Forelimb muscle (tissue), 1 donor: ENCODE measurements at regions not wholly inside any gene's neighbourhood (a gene's known extent, or its start where the extent isn't known, plus 50 kb on each side); places are given as distances from the start of the nearest gene placed in this dataset.

Source experiments
- DNase-seq: peaks from one replicate; pipeline ENCODE4 v3.0.0-alpha.2; 2013; ENCODE audit warnings: low read depth

DNA sequence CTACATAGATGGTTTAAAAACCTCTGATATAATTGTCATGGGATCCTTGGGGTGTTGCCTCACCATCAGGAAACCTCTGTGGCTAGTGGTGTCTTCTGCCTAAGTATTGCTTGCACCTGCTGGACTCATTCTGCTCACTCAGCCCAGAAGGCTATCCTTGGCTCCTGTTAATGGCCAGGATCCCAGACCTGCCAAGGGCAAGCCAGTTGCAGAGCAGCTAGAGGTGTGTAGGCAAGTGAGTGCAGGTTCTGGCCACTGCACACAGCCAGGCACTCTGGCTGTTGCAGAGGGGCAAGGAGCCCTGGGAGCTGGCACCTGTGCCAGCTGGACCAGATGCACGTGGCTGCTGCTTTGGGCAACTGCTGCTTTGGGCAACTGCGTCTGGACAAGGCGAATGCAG lies 1125.8 kb downstream of the SI start:
- no peak for DNase-seq

DNA sequence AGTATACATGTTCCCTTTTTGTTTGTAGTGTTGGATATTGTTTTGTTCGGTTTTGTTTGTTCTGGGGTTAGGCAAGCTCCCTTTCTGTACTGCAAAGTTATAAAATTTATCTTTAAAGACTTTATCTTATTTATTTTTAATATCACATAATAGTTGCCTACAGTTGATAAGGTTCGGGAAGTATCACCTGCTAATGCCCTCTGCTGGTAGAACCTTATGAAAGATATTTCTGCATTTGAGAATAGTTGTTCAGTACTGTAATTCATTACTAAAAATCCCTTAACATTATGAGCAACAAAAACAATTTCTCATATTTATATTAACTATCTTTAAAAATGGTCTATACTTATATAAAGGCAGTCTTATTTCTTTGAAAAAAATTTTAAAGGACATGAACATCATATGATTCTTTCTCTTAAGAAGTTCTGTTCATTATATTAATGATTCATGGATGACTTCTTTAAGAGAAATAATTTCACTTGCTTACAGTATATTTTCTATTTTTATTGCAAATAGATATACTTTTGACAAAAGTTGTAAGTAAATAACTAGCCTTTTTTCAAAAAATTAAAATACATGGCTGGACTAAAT lies 1126.8 kb downstream of the SI start:
- no peak for DNase-seq

DNA sequence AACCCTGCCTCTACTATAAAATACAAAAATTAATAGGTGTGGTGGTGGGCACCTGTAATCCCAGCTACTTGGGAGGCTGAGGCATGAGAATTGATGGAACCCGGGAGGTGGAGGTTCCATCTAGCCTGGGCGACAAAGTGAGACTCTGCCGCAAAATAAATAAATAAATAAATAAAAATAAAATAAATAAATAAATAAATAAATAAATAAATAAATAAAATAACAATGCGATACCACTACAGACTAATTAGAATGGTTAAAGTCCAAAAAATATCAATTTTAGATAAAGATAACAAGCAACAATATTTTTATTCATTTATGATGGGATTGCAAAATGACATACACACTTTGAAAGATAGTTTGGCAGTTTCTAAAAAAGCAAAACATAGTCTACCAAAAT lies 1131.5 kb downstream of the SI start:
- DNase-seq, result no peak

DNA sequence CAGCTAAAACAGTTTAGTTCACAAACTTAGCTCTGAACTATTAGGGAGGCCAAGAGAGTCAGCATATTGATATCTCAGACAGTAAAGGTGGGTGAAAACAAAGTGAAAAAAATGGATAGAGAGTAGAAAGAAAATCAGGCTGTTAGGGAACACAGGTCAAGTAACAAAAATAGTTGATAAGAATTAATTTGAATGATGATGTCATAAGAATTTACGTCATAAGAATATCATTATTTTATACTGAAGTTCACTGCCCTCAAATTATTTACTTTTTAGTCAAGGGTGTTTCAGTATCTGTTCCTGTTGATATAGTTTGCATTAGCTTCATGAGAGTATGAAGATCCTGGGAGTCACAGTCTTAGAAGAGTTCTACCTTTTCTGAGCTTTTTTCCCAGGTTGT lies 1134.6 kb downstream of the SI start:
- no peak for DNase-seq

DNA sequence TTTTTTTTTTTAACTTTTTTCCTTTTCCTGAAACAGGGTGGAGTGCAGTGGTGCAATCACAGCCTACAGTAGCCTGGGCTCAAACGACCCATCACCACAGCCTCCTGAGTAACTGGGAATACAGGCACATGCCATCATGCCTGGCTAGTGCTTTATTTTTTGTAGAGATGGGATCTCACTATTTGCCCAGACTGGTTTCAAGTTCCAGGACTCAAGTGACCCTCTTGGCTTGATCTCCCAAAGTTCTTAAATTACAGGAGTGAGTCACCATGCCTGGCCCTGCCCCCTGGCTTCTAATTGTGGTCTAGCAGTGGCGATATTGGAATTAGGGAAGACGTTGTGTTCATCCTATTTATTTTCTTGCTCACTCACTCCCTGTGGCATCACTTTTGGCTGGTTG lies 1138.4 kb downstream of the SI start:
- DNase-seq, result no peak

DNA sequence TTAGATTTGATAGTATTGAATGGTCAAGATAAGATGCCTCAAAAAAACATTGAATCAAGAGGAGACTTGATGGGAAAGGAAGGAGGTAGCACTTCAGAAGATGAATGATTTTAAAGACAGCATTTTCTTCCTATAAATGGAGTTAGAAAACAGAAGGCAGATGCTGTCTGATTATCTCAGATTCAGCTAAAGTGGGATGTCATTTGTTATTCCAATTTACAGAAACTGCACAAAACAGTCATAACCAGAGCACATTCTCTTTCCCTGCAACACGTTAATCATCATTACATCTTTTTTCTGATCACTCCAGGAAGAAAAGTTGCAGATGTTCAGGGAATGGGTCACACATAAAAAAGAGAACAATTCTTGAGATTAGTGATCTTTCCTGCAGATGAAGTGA lies 1141.8 kb downstream of the SI start:
- no peak for DNase-seq

DNA sequence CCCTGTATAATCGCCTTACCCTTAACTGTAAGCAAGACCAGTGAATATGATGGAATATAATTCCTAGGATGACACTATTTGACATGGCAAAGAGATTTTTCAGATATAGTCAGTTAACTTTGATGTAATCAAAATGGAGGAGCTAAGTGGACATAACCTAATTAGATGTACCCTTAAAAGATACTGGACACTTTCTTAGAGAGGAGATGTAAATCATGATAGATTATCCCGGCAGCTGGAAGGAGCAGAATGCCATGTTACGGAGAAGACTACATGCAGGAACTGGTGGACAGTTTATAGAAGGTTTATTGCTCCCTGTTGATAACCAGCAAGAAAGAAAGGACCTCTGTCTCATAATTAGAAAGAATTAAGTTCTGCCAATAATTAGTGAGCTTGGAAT lies 1142.9 kb downstream of the SI start:
- DNase-seq, result no peak

DNA sequence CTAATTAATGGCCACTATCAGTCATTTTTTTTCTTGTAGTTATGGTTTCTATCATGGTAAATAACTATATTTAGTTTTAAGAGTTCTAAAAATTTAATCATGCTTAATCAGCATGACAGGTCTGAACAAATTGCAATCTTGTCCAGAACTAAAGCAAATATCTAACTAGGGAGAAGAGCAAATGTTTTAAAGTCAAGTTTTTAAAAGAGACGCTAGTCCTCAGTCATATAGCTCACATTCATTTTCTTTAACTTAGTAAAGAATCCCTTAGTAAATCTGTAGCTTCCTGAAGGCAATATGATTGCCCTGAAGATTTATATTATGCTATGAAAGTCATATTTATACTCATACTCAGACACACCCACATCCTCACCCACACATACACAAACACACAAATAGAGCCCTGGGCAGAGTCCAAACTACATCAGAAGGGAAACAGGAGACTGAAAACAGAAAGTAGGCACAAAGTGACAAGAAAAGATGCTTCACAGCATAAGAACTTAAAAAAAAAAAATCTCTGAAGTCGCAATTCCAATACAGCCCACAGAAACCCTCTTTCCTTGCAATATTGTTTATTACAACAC lies 1149.1 kb downstream of the SI start:
- no peak for DNase-seq

DNA sequence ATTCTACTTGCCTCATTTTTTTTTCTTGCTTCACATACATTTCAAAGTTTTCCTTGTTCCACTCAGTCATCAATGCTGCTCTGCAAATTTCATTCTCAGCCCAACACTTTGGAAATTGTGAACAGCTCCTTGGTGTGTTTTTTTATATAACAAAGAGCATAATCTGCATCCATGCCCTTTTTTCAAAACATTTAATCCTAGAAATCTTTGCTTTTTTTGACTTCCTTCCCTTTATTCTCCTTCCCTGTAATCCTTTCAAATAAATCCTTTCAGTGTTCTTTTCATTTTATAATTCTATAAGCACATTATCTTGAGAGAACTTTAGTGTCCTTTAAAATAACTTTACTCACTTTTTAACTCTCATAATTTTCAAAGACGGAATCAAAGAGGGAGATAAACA lies 1150.8 kb downstream of the SI start:
- DNase-seq, result no peak

DNA sequence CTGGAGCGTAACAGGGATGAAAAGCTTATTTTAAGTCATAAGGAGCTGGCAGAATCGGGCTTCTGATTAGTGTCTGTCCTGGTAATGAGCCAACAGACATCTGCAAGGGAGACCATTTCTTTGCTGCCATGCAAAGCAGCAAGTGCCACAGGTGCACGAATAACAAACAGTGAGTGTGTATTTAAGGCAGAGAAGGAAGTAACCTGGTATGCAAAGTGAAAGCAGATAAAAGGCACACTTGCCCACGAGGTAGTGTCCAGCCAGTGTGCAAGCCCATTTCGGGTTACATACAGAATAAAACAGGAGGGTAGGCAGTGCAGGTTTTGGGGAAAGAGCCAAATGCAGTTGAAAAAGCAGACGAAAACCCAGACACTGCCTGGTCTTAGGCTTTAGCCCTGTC lies 1153.7 kb downstream of the SI start:
- no peak for DNase-seq

DNA sequence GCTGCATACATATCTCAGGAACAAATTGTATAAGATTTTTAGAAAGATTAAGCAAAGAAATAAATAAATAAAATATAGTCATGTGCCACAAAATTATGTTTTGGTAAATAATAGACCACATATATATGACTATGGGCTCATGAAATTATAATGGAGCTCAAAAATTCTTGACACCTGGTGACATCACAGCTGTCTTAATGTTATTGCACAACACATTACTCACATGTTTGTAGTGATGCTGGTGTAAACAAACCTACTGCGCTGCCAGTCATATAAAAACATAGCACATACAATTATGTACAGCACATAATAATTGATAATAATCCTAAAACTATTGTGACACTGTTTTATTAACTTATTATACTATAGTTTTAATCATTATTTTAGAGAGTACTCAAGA lies 1159.1 kb downstream of the SI start:
- no peak for DNase-seq

DNA sequence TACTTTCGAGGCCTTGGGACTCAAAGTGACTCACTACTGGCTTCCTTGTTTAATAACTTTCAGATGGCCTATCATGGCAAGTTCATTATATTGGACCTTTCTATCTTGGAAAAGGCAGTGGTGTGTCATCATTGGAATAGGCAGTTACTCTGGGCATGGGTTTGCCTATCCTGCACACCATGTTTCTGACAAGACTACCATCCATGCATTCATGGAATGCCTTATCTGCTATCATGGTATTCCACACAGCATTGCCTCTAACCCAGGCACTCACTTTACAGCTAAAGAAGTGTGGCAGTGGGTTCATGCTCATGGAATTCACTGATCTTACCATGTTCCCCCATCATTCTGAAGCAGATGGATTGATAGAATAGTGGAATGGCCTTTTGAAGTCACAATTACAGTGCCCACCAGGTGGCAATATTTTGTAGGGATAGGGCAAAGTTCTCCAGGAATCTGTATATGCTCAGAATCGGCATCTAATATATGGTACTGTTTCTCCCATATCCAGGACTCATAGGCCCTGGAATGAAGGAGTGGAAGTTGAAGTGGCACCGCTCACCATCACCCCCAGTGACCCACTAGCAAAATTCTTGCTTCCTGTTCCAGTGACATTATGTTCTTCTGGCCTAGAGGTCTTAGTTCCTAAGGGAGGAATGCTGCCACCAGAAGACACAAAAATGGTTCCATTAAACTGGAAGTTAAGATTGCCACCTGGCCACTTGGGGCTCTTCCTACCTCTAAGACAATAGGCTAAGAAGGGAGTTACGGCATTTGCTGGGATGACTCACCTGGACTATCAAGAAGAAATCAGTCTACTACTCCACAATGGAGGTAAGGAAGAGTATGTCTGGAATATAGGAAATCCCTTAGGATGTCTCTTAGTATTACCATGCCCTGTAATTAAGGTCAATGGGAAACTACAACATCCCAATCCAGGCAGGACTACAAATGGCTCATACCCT lies 1161.4 kb downstream of the SI start:
- DNase-seq, result no peak

DNA sequence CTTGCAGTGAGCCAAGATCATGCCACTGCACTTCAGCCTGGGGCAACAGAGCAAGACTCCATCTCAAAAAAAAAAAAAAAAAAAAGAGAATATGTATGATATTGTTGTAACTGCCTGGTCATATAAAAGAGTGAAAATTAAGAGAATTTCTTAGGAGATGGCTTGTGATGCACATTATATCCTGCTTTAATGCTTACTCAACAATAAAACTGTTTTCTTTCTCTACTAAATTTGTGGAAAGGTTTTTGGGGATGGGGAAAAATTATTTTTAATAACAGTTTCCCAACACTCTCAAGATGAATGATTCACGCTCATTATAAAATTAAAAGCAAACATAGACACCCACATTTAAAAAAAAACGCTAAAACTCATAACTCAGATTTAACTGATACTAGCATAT lies 1163.0 kb downstream of the SI start:
- DNase-seq, result no peak

DNA sequence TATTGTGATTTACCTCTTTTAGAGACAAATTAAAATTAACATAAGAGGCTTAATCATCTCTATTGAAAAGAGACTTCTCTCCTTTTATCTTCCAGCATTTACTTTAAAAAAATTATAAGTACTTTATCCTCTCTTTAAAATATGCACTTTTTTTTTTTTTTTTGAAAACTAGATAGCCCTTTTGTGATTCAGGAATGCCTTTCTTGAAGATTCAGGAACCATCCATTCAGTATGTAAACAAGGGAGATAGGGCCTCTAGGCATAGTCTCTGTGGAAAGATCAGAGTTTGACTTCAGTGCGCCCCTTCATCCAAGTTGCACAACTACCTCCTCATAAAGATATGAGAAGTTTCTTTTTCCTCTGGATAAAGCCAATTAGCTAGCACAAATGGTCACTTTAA lies 1163.7 kb downstream of the SI start:
- no peak for DNase-seq

DNA sequence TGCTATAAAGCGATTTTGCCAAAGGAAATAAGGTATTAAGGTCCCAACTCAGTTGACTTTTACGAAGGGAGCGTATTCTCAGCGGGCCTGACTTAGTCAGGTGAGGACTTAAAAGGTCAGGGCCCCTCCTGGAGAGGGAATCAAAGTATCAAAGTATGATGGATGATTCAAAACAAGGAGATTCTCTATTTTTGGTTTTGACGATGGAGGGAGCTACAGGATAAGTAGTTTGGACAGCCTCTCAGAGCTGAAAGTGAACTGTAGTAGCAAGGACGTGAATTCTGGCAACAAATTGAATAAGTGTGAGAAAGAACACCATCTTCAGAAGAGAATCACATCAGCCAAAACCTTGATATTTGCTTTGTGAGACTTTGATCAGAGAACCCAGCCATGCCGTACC lies 1186.5 kb downstream of the SI start:
- DNase-seq, result no peak

DNA sequence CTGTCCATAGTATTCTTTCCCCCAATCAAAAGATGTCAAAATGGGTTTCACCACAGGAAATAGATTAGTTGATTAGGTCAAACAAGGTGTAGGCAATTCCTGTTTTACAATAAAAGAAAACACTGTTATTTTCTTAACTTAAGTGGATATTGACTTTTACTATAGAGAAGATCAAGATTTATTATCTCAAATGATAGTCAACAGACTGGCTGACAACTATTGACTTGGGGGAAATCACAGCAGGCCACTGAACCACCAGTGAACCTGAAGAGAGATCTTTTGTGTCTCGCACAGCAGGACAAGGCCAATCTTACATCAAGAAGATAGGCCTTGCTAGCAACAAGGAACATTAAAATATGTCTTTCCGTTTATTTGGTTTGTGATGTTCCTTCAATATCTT lies 1187.6 kb downstream of the SI start:
- DNase-seq, result no peak

DNA sequence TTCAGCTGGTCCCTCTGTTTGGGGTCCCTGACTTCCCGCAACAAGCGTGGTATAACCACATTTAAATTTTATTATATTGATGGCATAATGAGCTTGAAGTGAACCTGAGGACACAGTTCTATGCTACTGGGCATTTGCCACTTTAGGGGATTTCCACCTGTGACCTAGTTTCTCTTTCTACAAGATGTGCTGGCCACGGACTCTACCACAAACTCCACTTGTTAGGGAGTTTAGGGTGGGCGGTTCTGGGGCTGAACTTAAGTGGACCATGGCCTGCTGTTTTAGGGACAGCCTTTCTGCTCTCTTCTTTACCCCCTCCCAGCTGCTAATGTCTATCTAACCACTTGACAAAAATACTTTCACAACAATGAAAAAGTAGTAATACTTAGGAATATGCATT lies 1199.1 kb downstream of the SI start:
- DNase-seq, result no peak

DNA sequence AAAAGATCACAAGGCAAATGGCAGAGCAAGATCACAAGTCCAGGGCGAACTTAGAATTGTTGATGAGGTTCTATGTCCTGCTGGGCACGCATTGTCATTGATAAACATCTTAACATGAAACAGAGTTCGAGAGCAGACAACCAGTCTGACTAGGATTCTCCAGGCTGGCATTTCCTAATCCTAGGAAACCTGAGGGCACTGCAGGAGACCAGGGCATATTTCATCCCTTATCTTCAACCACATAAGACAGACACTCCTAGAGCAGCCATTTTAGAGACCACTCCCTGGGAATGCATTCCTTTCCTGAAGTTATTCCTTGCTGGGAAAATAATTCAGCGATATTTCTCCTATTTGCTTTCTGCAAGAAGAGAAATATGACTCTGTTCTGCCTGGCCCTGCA lies 1199.9 kb downstream of the SI start:
- no peak for DNase-seq

DNA sequence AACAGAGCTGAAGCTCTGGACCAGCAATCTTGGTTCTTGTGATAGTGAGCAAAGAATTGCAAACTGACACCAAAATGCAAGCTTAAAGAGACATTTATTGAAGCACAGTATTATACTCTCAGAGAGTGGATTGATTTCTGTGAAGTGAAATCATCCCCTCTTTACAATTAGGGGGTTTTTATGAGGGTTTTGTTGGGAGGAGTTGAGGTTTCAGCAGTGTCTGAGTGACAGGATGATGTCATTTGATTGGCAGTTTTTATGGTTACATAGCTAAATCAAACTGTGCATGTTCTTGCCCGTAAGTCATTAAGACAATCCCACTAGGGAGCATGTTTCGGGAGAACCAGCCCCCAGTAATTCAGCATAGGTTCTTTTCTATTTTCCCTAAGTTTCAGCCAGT lies 1200.5 kb downstream of the SI start:
- DNase-seq, result no peak

DNA sequence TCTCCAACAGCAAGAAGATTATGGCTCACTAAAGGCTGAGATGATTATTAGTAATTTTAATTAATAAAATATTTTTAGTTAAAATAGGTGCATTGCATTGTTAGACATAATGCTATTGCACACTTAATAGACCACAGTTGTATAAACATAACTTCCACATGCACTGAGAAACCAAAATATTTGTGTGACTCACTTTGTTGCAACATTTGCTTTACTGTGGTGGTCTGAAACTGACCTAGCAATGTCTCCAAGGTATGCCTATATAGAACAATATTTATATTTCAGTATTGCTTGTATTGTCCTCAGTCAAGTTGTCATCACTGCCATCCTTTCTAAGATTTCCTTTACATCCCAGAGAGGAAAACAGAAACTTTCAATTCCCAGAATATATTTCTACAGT lies 1215.2 kb downstream of the SI start:
- DNase-seq, result no peak

DNA sequence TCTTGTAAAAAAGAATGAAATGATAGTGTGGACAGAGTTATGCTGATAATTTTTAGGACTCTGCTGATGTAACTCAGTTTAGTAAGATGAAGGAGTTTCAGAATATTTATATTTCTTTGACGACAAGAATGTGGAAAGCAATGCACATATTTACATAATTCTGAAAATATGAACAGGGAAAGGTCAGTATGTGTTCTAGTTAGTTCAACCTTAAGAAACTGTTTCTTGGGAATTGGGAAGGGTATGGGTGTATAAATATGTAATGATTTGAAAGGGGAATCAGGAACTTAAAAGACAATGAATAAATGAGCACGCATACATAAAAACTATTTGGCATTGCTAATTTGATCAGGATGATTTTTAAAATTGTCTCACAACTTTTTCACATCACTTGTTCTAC lies 1226.1 kb downstream of the SI start:
- DNase-seq, result no peak

DNA sequence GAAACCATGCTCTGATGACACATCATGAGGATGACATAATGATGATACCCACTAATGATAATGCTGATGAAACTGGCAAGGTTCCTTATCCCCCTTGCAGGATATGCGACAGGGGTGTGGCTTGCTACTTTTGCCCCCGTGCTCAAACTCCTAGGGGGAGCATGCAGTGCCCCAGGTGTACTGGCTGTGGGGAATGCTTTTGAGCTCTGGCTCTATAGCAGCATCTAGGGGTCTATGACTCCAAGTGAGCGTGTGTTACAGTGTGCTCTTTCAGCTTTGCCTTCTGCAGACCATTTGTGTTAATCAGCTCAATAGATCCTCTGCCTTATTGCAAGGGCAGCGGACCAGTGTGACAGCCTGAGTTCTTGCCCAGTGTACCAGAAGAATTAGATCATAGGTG lies 1239.5 kb downstream of the SI start:
- no peak for DNase-seq

DNA sequence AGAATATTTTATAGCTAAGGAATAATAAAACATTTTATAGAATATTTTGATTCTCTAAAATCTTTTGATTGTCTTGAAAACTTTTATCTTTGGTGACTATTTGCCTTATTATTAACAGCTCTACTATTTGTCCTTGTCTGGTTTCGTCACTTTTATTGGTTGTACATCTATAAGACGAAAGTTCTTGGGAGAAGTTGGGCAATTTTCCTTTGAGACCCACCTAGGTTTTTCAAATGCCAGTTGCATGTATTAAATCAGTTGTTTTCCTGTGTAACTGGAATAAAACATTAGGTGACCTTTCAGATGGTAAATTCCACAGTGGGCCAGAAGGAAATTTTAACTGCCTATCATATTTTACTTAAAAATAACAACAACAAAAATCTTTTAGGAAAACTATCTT lies 1245.7 kb downstream of the SI start:
- DNase-seq, result no peak
